ENCODE measurements at regions not wholly inside any gene's neighbourhood (a gene's known extent, or its start where the extent isn't known, plus 50 kb on each side); places are given as distances from the start of the nearest gene placed in this dataset.
"Not testable (repeated sequence)": the region's sequence is repeated elsewhere in the genome, so short reads cannot be mapped to it uniquely, and the experiment has no call there.

- Histone ChIP-seq H3K4me1 (ENCODE audit: control insufficient read depth, insufficient read depth, low read depth, low read length) (no peaks in the 10 kb centered on the region), H2BK15ac (ENCODE audit: low read depth, poor library complexity, severe bottlenecking) (no peak overlapping the region), H3K18ac (ENCODE audit: low read depth in 1 of 2, low read length in 2 of 2) (no peak overlapping the region), H3K4ac (ENCODE audit: low read depth in 1 of 2, low read length in 2 of 2) (no peak overlapping the region), H3K27ac (ENCODE audit: low read length, poor library complexity, severe bottlenecking) (no peak overlapping the region), H3K14ac (ENCODE audit: low read length in 2 of 2) (no peak overlapping the region), H2BK12ac (ENCODE audit: low read length in 2 of 2) (no peak overlapping the region), H3K9ac (ENCODE audit: low read length) (no peak overlapping the region), H3K9me3 (ENCODE audit: control insufficient read depth, low read length) (no peaks in the 10 kb centered on the region), H3K36me3 (ENCODE audit: control insufficient read depth in 1 of 2, insufficient read depth in 2 of 2, low read depth in 1 of 2, low read length in 2 of 2) (no peaks in the 10 kb centered on the region), H4K8ac (ENCODE audit: low read length) (no peak overlapping the region), H2BK5ac (ENCODE audit: low read depth, low read length, poor library complexity, severe bottlenecking) (no peak overlapping the region), H2AFZ (ENCODE audit: low read depth, low read length) (no peak overlapping the region), H4K91ac (ENCODE audit: low read length) (no peak overlapping the region), H3K4me3 (ENCODE audit: insufficient read depth in 1 of 2, low read depth in 1 of 2, low read length in 2 of 2) (no peak overlapping the region), H2AK5ac (ENCODE audit: low read length, severe bottlenecking) (no peak overlapping the region), H3K23ac (ENCODE audit: low read length in 2 of 2) (no peak overlapping the region), H3K27me3 (ENCODE audit: control insufficient read depth in 1 of 2, insufficient read depth in 1 of 2, low read length in 2 of 2) (peaks cover 3 to 10% of the 10 kb centered on the region in 2 experiments), H2BK120ac (ENCODE audit: low read depth, low read length) (no peak overlapping the region), H3K4me2 (ENCODE audit: low read length, poor library complexity, severe bottlenecking) (no peak overlapping the region), H3K79me1 (replicated peaks; ENCODE audit: low read length, poor library complexity, severe bottlenecking) (no peaks in the 10 kb centered on the region)
- DNase-seq: no peak
- WGBS: 82% methylated on average over 6 of the region's 7 CpGs
These were observed 438.3 kb downstream of the DIRAS2 start for GRCh38 chr9:90204128-90204831.

- H3K4me1 ChIP-seq (ENCODE audit: control insufficient read depth, insufficient read depth, low read depth, low read length); H4K91ac ChIP-seq (ENCODE audit: low read length); H2AFZ ChIP-seq (ENCODE audit: low read depth, low read length): not testable (repeated sequence)
These were observed 429.6 kb downstream of the DIRAS2 start for GRCh38 chr9:90213045-90213444.

GRCh38 chr9:90219548-90220118 lies 423.0 kb downstream of the DIRAS2 start:
- Histone ChIP-seq H3K9ac (ENCODE audit: low read length) (no peak overlapping the region), H2AFZ (ENCODE audit: low read depth, low read length) (no peak overlapping the region), H3K14ac (ENCODE audit: low read length in 2 of 2) (no peak overlapping the region), H2AK5ac (ENCODE audit: low read length, severe bottlenecking) (no peak overlapping the region), H3K4me3 (ENCODE audit: insufficient read depth in 1 of 2, low read depth in 1 of 2, low read length in 2 of 2) (no peak overlapping the region), H3K79me1 (replicated peaks; ENCODE audit: low read length, poor library complexity, severe bottlenecking) (no peaks in the 10 kb centered on the region), H3K36me3 (ENCODE audit: control insufficient read depth in 1 of 2, insufficient read depth in 2 of 2, low read depth in 1 of 2, low read length in 2 of 2) (no peaks in the 10 kb centered on the region), H3K4me1 (ENCODE audit: control insufficient read depth, insufficient read depth, low read depth, low read length) (peaks cover 4% of the 10 kb centered on the region), H2BK5ac (ENCODE audit: low read depth, low read length, poor library complexity, severe bottlenecking) (no peak overlapping the region), H4K8ac (ENCODE audit: low read length) (no peak overlapping the region), H3K18ac (ENCODE audit: low read depth in 1 of 2, low read length in 2 of 2) (no peak overlapping the region), H3K4me2 (ENCODE audit: low read length, poor library complexity, severe bottlenecking) (no peak overlapping the region), H3K4ac (ENCODE audit: low read depth in 1 of 2, low read length in 2 of 2) (no peak overlapping the region), H3K23ac (ENCODE audit: low read length in 2 of 2) (no peak overlapping the region), H4K91ac (ENCODE audit: low read length) (no peak overlapping the region), H3K27ac (ENCODE audit: low read length, poor library complexity, severe bottlenecking) (no peak overlapping the region), H3K27me3 (ENCODE audit: control insufficient read depth in 1 of 2, insufficient read depth in 1 of 2, low read length in 2 of 2) (no peaks in the 10 kb centered on the region), H2BK120ac (ENCODE audit: low read depth, low read length) (no peak overlapping the region), H2BK12ac (ENCODE audit: low read length in 2 of 2) (no peak overlapping the region), H2BK15ac (ENCODE audit: low read depth, poor library complexity, severe bottlenecking) (no peak overlapping the region), H3K9me3 (ENCODE audit: control insufficient read depth, low read length) (no peaks in the 10 kb centered on the region)
- WGBS: 7% methylated on average over 26 of the region's 27 CpGs
- DNase-seq: peak; percentile 18

More at GRCh38 chr9:90213045-90213444, 429.6 kb downstream of the DIRAS2 start:
- not testable (repeated sequence) for H3K14ac ChIP-seq (ENCODE audit: low read length in 2 of 2); H3K4me3 ChIP-seq (ENCODE audit: insufficient read depth in 1 of 2, low read depth in 1 of 2, low read length in 2 of 2); H3K79me1 ChIP-seq (replicated peaks; ENCODE audit: low read length, poor library complexity, severe bottlenecking); H4K8ac ChIP-seq (ENCODE audit: low read length); H2BK5ac ChIP-seq (ENCODE audit: low read depth, low read length, poor library complexity, severe bottlenecking); H3K23ac ChIP-seq (ENCODE audit: low read length in 2 of 2); H3K27ac ChIP-seq (ENCODE audit: low read length, poor library complexity, severe bottlenecking); H3K4ac ChIP-seq (ENCODE audit: low read depth in 1 of 2, low read length in 2 of 2); H2BK15ac ChIP-seq (ENCODE audit: low read depth, poor library complexity, severe bottlenecking); H2BK120ac ChIP-seq (ENCODE audit: low read depth, low read length); H3K9me3 ChIP-seq (ENCODE audit: control insufficient read depth, low read length); H2AK5ac ChIP-seq (ENCODE audit: low read length, severe bottlenecking); H3K27me3 ChIP-seq (ENCODE audit: control insufficient read depth in 1 of 2, insufficient read depth in 1 of 2, low read length in 2 of 2); DNase-seq; H3K18ac ChIP-seq (ENCODE audit: low read depth in 1 of 2, low read length in 2 of 2); H3K36me3 ChIP-seq (ENCODE audit: control insufficient read depth in 1 of 2, insufficient read depth in 2 of 2, low read depth in 1 of 2, low read length in 2 of 2); H3K9ac ChIP-seq (ENCODE audit: low read length); H2BK12ac ChIP-seq (ENCODE audit: low read length in 2 of 2); H3K4me2 ChIP-seq (ENCODE audit: low read length, poor library complexity, severe bottlenecking)
- 76% methylated on average over 6 of the region's 9 CpGs for WGBS

GRCh38 chr9:90221899-90222298 lies 420.7 kb downstream of the DIRAS2 start:
- not testable (repeated sequence) for DNase-seq; H3K4me1 ChIP-seq (ENCODE audit: control insufficient read depth, insufficient read depth, low read depth, low read length); H3K27ac ChIP-seq (ENCODE audit: low read length, poor library complexity, severe bottlenecking); H2BK120ac ChIP-seq (ENCODE audit: low read depth, low read length); H2BK5ac ChIP-seq (ENCODE audit: low read depth, low read length, poor library complexity, severe bottlenecking); H3K4me2 ChIP-seq (ENCODE audit: low read length, poor library complexity, severe bottlenecking); H3K4me3 ChIP-seq (ENCODE audit: insufficient read depth in 1 of 2, low read depth in 1 of 2, low read length in 2 of 2); H3K9ac ChIP-seq (ENCODE audit: low read length); H3K14ac ChIP-seq (ENCODE audit: low read length in 2 of 2); H4K8ac ChIP-seq (ENCODE audit: low read length); H2BK12ac ChIP-seq (ENCODE audit: low read length in 2 of 2); H3K9me3 ChIP-seq (ENCODE audit: control insufficient read depth, low read length); H3K79me1 ChIP-seq (replicated peaks; ENCODE audit: low read length, poor library complexity, severe bottlenecking); H3K36me3 ChIP-seq (ENCODE audit: control insufficient read depth in 1 of 2, insufficient read depth in 2 of 2, low read depth in 1 of 2, low read length in 2 of 2); H4K91ac ChIP-seq (ENCODE audit: low read length); H3K23ac ChIP-seq (ENCODE audit: low read length in 2 of 2); H2AFZ ChIP-seq (ENCODE audit: low read depth, low read length); H2AK5ac ChIP-seq (ENCODE audit: low read length, severe bottlenecking); H2BK15ac ChIP-seq (ENCODE audit: low read depth, poor library complexity, severe bottlenecking); H3K27me3 ChIP-seq (ENCODE audit: control insufficient read depth in 1 of 2, insufficient read depth in 1 of 2, low read length in 2 of 2); H3K18ac ChIP-seq (ENCODE audit: low read depth in 1 of 2, low read length in 2 of 2); H3K4ac ChIP-seq (ENCODE audit: low read depth in 1 of 2, low read length in 2 of 2)
- 76% methylated on average over 6 of the region's 18 CpGs for WGBS
